ENCODE measurements at regions not wholly inside any gene's neighbourhood (a gene's known extent, or its start where the extent isn't known, plus 50 kb on each side); places are given as distances from the start of the nearest gene placed in this dataset.

- DNase-seq (ENCODE audit: insufficient read length, low spot score) (no peak), FAIRE-seq (no peak)
- TF ChIP-seq SPI1 (IDR thresholded peaks at IDR 0.05; ENCODE audit: low read depth, low read length), result peak; percentile 59
- TF ChIP-seq TAF1 (IDR thresholded peaks at IDR 0.05; ENCODE audit: low read depth, low read length), result no peak
- no peak for TF ChIP-seq PAX5 (IDR thresholded peaks at IDR 0.05; ENCODE audit: insufficient read depth, low read length, severe bottlenecking)
These were observed 1414.7 kb downstream of the C4orf33 start for GRCh38 chr4:130510661-130511060.

DNA sequence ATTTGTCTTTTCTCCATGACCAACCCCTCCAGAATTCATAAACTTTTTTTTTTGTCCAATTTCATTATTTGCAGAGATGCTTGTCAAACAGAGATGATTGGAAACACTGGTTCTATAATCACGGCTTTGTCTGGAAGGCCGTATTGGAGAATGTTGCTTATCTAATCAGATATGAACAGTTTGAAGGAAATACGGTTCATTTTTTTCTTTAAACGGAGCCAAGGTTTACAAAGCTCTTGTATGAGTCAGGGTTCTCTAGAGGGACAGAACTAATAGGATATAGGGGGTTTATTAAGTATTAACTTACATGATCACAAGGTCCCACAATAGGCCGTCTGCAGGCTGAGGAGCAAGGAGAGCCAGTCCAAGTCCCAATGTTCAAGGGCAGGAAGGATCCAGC lies 1415.8 kb downstream of the C4orf33 start:
- TF ChIP-seq PAX5 (IDR thresholded peaks at IDR 0.05; ENCODE audit: insufficient read depth, low read length, severe bottlenecking) (no peak), POLR2A (IDR thresholded peaks at IDR 0.05; ENCODE audit: low read depth, low read length) (no peak), TAF1 (IDR thresholded peaks at IDR 0.05; ENCODE audit: low read depth, low read length) (no peak), POU2F2 (IDR thresholded peaks at IDR 0.05; ENCODE audit: low read depth, low read length) (no peak), POLR2AphosphoS5 (IDR thresholded peaks at IDR 0.05; ENCODE audit: low read depth, low read length) (no peak), SPI1 (IDR thresholded peaks at IDR 0.05; ENCODE audit: low read depth, low read length) (no peak)
- FAIRE-seq (no peak), DNase-seq (ENCODE audit: insufficient read length, low spot score) (no peak)

DNA sequence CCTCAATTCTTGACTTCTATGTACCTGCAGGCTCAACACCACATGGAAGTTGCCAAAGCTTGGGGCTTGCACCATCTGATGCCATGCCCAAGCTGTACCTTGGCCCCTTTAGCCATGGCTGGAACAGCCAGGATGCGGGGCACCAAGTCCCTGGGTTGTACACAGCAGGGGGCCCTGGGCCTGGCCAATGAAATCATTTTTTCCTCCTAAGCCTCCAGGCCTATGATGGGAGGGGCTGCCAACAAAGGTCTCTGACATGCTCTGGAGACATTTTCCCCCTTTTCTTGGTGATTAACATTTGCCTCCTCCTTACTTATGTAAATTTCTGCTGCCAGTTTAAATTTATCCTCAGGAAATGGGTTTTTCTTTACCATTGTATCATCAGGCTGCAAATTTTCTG lies 1428.1 kb downstream of the C4orf33 start:
- no peak for DNase-seq (ENCODE audit: insufficient read length, low spot score)
- TF ChIP-seq TAF1 (IDR thresholded peaks at IDR 0.05; ENCODE audit: low read depth, low read length) (no peak), POLR2A (IDR thresholded peaks at IDR 0.05; ENCODE audit: low read depth, low read length) (no peak), SPI1 (IDR thresholded peaks at IDR 0.05; ENCODE audit: low read depth, low read length) (no peak), PAX5 (IDR thresholded peaks at IDR 0.05; ENCODE audit: insufficient read depth, low read length, severe bottlenecking) (no peak), POLR2AphosphoS5 (IDR thresholded peaks at IDR 0.05; ENCODE audit: low read depth, low read length) (no peak), POU2F2 (IDR thresholded peaks at IDR 0.05; ENCODE audit: low read depth, low read length) (no peak)
- FAIRE-seq, result no peak

GRCh38 chr4:130530505-130530904 lies 1434.6 kb downstream of the C4orf33 start:
- no peak for DNase-seq (ENCODE audit: insufficient read length, low spot score)
- TF ChIP-seq POLR2AphosphoS5 (IDR thresholded peaks at IDR 0.05; ENCODE audit: low read depth, low read length) (no peak), PAX5 (IDR thresholded peaks at IDR 0.05; ENCODE audit: insufficient read depth, low read length, severe bottlenecking) (no peak), TAF1 (IDR thresholded peaks at IDR 0.05; ENCODE audit: low read depth, low read length) (no peak), POU2F2 (IDR thresholded peaks at IDR 0.05; ENCODE audit: low read depth, low read length) (no peak), POLR2A (IDR thresholded peaks at IDR 0.05; ENCODE audit: low read depth, low read length) (no peak), SPI1 (IDR thresholded peaks at IDR 0.05; ENCODE audit: low read depth, low read length) (no peak)
- FAIRE-seq, result no peak

DNA sequence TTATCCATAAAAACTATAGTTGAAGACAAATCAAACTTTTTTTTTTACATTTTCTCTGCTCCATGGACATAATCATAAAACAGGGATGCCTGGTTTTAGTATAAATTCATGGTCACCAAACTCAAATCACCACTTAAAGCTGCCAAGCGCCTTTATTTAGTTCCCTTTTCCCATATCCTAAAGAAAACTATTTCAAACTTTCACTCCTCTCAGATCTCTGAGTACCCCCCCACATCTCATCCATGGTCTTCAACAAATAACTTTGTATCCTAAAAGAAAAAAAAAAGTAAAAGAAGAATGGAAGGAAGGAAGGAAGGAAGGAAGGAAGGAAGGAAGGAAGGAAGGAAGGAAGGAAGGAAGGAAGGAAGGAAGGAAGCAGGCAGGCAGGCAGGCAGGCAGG lies 1438.7 kb downstream of the C4orf33 start:
- no peak for FAIRE-seq
- no peak for DNase-seq (ENCODE audit: insufficient read length, low spot score)
- no peak for TF ChIP-seq PAX5 (IDR thresholded peaks at IDR 0.05; ENCODE audit: insufficient read depth, low read length, severe bottlenecking)
- TF ChIP-seq SPI1 (IDR thresholded peaks at IDR 0.05; ENCODE audit: low read depth, low read length), result no peak
- no peak for TF ChIP-seq POLR2A (IDR thresholded peaks at IDR 0.05; ENCODE audit: low read depth, low read length)
- no peak for TF ChIP-seq POLR2AphosphoS5 (IDR thresholded peaks at IDR 0.05; ENCODE audit: low read depth, low read length)
- TF ChIP-seq POU2F2 (IDR thresholded peaks at IDR 0.05; ENCODE audit: low read depth, low read length), result no peak
- TF ChIP-seq TAF1 (IDR thresholded peaks at IDR 0.05; ENCODE audit: low read depth, low read length), result no peak

DNA sequence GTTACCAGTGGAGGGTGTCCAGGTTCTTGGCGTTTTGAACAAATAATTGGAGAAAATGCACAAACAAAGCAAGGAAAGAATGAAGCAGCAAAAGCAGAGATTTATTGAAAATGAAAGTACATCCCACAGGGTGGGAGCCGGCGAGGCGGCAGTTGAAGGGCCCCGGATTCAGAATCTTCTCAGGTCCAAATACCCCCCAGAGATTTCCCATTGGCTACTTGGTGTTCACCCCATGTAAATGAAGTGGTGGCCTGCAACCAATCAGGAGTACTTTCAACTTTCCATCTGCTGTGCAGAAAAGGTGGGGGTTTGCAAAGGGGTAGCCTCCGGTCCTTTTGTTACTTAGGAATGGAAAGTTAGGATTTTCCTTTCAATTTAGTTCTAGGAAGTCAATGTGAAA lies 1447.0 kb downstream of the C4orf33 start:
- no peak for FAIRE-seq
- TF ChIP-seq TAF1 (IDR thresholded peaks at IDR 0.05; ENCODE audit: low read depth, low read length) (no peak), PAX5 (IDR thresholded peaks at IDR 0.05; ENCODE audit: insufficient read depth, low read length, severe bottlenecking) (no peak), POLR2AphosphoS5 (IDR thresholded peaks at IDR 0.05; ENCODE audit: low read depth, low read length) (no peak), POU2F2 (IDR thresholded peaks at IDR 0.05; ENCODE audit: low read depth, low read length) (no peak), SPI1 (IDR thresholded peaks at IDR 0.05; ENCODE audit: low read depth, low read length) (no peak), POLR2A (IDR thresholded peaks at IDR 0.05; ENCODE audit: low read depth, low read length) (no peak)
- DNase-seq (ENCODE audit: insufficient read length, low spot score), result no peak

- TF ChIP-seq TAF1 (IDR thresholded peaks at IDR 0.05; ENCODE audit: low read depth, low read length), result no peak
- TF ChIP-seq POLR2A (IDR thresholded peaks at IDR 0.05; ENCODE audit: low read depth, low read length), result no peak
- no peak for TF ChIP-seq POLR2AphosphoS5 (IDR thresholded peaks at IDR 0.05; ENCODE audit: low read depth, low read length)
- TF ChIP-seq POU2F2 (IDR thresholded peaks at IDR 0.05; ENCODE audit: low read depth, low read length), result no peak
- TF ChIP-seq PAX5 (IDR thresholded peaks at IDR 0.05; ENCODE audit: insufficient read depth, low read length, severe bottlenecking), result no peak
- TF ChIP-seq SPI1 (IDR thresholded peaks at IDR 0.05; ENCODE audit: low read depth, low read length), result no peak
- FAIRE-seq (no peak), DNase-seq (ENCODE audit: insufficient read length, low spot score) (no peak)
These were observed 1449.2 kb downstream of the C4orf33 start for GRCh38 chr4:130545171-130545570.

DNA sequence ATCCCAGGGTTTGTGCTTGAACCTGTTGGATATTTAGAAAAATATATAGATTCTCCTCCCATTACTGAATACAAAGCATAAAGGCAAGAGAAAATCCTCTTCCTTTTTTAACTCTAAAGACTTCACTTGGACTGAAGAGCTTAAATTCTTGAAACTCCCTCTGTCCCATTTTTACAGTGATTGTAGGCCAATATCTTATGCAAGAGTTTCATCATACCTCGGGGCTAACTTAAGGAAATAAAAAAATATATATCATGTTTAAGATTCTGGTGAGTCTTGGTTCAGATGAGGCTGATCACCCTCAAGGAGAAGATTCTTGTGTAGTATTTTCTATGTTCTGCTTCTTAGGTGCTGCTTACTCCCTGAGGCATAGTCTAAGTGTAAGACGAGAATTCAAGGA lies 1449.6 kb downstream of the C4orf33 start:
- DNase-seq (ENCODE audit: insufficient read length, low spot score) (no peak), FAIRE-seq (no peak)
- TF ChIP-seq POLR2AphosphoS5 (IDR thresholded peaks at IDR 0.05; ENCODE audit: low read depth, low read length) (no peak), PAX5 (IDR thresholded peaks at IDR 0.05; ENCODE audit: insufficient read depth, low read length, severe bottlenecking) (no peak), TAF1 (IDR thresholded peaks at IDR 0.05; ENCODE audit: low read depth, low read length) (no peak), SPI1 (IDR thresholded peaks at IDR 0.05; ENCODE audit: low read depth, low read length) (no peak), POLR2A (IDR thresholded peaks at IDR 0.05; ENCODE audit: low read depth, low read length) (no peak), POU2F2 (IDR thresholded peaks at IDR 0.05; ENCODE audit: low read depth, low read length) (no peak)

- FAIRE-seq, result no peak
- DNase-seq (ENCODE audit: insufficient read length, low spot score), result no peak
- TF ChIP-seq POU2F2 (IDR thresholded peaks at IDR 0.05; ENCODE audit: low read depth, low read length), result no peak
- no peak for TF ChIP-seq POLR2AphosphoS5 (IDR thresholded peaks at IDR 0.05; ENCODE audit: low read depth, low read length)
- no peak for TF ChIP-seq PAX5 (IDR thresholded peaks at IDR 0.05; ENCODE audit: insufficient read depth, low read length, severe bottlenecking)
- TF ChIP-seq TAF1 (IDR thresholded peaks at IDR 0.05; ENCODE audit: low read depth, low read length), result no peak
- TF ChIP-seq SPI1 (IDR thresholded peaks at IDR 0.05; ENCODE audit: low read depth, low read length), result no peak
- TF ChIP-seq POLR2A (IDR thresholded peaks at IDR 0.05; ENCODE audit: low read depth, low read length), result no peak
These were observed 1463.3 kb downstream of the C4orf33 start for GRCh38 chr4:130559268-130559667.

GRCh38 chr4:130563185-130563888 lies 1467.4 kb downstream of the C4orf33 start:
- FAIRE-seq, result no peak
- no peak for DNase-seq (ENCODE audit: insufficient read length, low spot score)
- TF ChIP-seq POU2F2 (IDR thresholded peaks at IDR 0.05; ENCODE audit: low read depth, low read length), result no peak
- no peak for TF ChIP-seq POLR2A (IDR thresholded peaks at IDR 0.05; ENCODE audit: low read depth, low read length)
- no peak for TF ChIP-seq TAF1 (IDR thresholded peaks at IDR 0.05; ENCODE audit: low read depth, low read length)
- TF ChIP-seq PAX5 (IDR thresholded peaks at IDR 0.05; ENCODE audit: insufficient read depth, low read length, severe bottlenecking), result no peak
- TF ChIP-seq SPI1 (IDR thresholded peaks at IDR 0.05; ENCODE audit: low read depth, low read length), result no peak

All from GM12891 (cell line).